DOHH2 (cell line): ENCODE measurements at regions not wholly inside any gene's neighbourhood (a gene's known extent, or its start where the extent isn't known, plus 50 kb on each side); places are given as distances from the start of the nearest gene placed in this dataset.

Experiments
- CTCF ChIP-seq: fragments of 200-600 bp; sonication (generic); IDR thresholded peaks from one replicate; pipeline ENCODE4 v1.5.1; 2014; ENCODE audit warnings: antibody characterized with exemption, mild to moderate bottlenecking, low read depth, low read length; ENCODE audit not compliant: poor library complexity, severe bottlenecking
- EZH2phosphoT487 ChIP-seq: fragments of 200-600 bp; sonication (generic); IDR thresholded peaks from 2 replicates; pipeline ENCODE4 v1.6.1; 2017; ENCODE audit warnings: borderline replicate concordance, mild to moderate bottlenecking, antibody characterized with exemption, low read length, moderate library complexity, mixed read lengths

- TF ChIP-seq EZH2phosphoT487: no peak
- TF ChIP-seq CTCF: no peak
Observed at GRCh38 chr6:126261792-126262421, 78.0 kb upstream of the CENPW start.
